ENCODE measurements at regions not wholly inside any gene's neighbourhood (a gene's known extent, or its start where the extent isn't known, plus 50 kb on each side); places are given as distances from the start of the nearest gene placed in this dataset.
"Not testable (repeated sequence)": the region's sequence is repeated elsewhere in the genome, so short reads cannot be mapped to it uniquely, and the experiment has no call there.

- no peak for DNase-seq
Observed at GRCh38 chr1:29945426-29945825, 709.1 kb downstream of the PTPRU start.

GRCh38 chr1:29944253-29944905 is 708.1 kb downstream of the PTPRU start:
- DNase-seq = no peak

GRCh38 chr1:29943034-29943433 is 706.7 kb downstream of the PTPRU start:
- DNase-seq = no peak

- peak in 2 of 3 donors; percentile 10 to 25 for DNase-seq
Observed at GRCh38 chr1:29939079-29939478, 702.8 kb downstream of the PTPRU start.

GRCh38 chr1:29937356-29937755 is 701.0 kb downstream of the PTPRU start:
- peak in 1 of 3 donors; percentile 3 for DNase-seq

- DNase-seq = no peak
Observed at GRCh38 chr1:29936031-29936544, 699.8 kb downstream of the PTPRU start.

GRCh38 chr1:29934255-29934772 is 698.0 kb downstream of the PTPRU start:
- no peak for DNase-seq

- DNase-seq = peak; percentile 27 to 37 (median 34)
Observed at GRCh38 chr1:29933067-29933466, 696.7 kb downstream of the PTPRU start.

- DNase-seq = no peak
Observed at GRCh38 chr1:29932626-29933025, 696.3 kb downstream of the PTPRU start.

- DNase-seq = no peak
Observed at GRCh38 chr1:29931477-29932175, 695.3 kb downstream of the PTPRU start.

- DNase-seq = no peak
Observed at GRCh38 chr1:29925058-29925457, 688.7 kb downstream of the PTPRU start.

GRCh38 chr1:29924017-29924431 is 687.7 kb downstream of the PTPRU start:
- no peak for DNase-seq

- no peak for DNase-seq
Observed at GRCh38 chr1:29921741-29922140, 685.4 kb downstream of the PTPRU start.

- DNase-seq = no peak
Observed at GRCh38 chr1:29920784-29921183, 684.5 kb downstream of the PTPRU start.

- DNase-seq = no peak
Observed at GRCh38 chr1:29920316-29920715, 684.0 kb downstream of the PTPRU start.

- not testable (repeated sequence) for DNase-seq
Observed at GRCh38 chr1:29919041-29919440, 682.7 kb downstream of the PTPRU start.

GRCh38 chr1:29916656-29917369 is 680.5 kb downstream of the PTPRU start:
- DNase-seq = no peak

GRCh38 chr1:29914936-29915335 is 678.6 kb downstream of the PTPRU start:
- no peak for DNase-seq

- peak; percentile 68 to 77 (median 69) for DNase-seq
Observed at GRCh38 chr1:29912425-29912824, 676.1 kb downstream of the PTPRU start.

GRCh38 chr1:29909962-29910361 is 673.6 kb downstream of the PTPRU start:
- DNase-seq = no peak

- DNase-seq = no peak
Observed at GRCh38 chr1:29907596-29907995, 671.3 kb downstream of the PTPRU start.

- no peak for DNase-seq
Observed at GRCh38 chr1:29906927-29907326, 670.6 kb downstream of the PTPRU start.

GRCh38 chr1:29903548-29904166 is 667.3 kb downstream of the PTPRU start:
- DNase-seq = peak; percentile 35 to 52 (median 44)
